HG03135 (cell line): ENCODE measurements at regions not wholly inside any gene's neighbourhood (a gene's known extent, or its start where the extent isn't known, plus 50 kb on each side); places are given as distances from the start of the nearest gene placed in this dataset.
"Not testable (repeated sequence)": the region's sequence is repeated elsewhere in the genome, so short reads cannot be mapped to it uniquely, and the experiment has no call there.

Experiments
- ATAC-seq: cut with Tn5 transposase; IDR thresholded peaks from one replicate; pipeline ENCODE4 v1.9.1; 2021; ENCODE audit warnings: mild to moderate bottlenecking, moderate library complexity; ENCODE audit not compliant: unreplicated experiment

DNA sequence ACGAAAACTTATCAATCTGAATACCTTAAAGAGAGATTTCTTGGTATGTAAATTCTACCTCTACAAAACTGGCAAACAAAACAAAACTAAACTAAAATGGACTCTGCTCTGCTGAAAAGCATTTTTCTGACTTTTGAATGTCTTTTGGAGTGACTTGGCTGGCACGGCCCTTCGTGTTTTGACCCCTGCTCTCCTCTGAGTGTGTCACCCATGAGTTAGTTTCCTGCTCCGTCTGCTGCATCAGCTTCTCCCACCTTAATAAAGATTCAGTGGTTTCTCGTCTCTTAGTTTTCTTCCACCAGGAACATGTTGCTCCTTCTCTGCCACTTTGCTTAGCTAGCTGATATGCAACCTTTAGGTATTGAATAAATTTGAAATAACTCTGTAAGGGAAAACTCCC, 1084.0 kb upstream of the CDH18 start:
- ATAC-seq, result no peak

DNA sequence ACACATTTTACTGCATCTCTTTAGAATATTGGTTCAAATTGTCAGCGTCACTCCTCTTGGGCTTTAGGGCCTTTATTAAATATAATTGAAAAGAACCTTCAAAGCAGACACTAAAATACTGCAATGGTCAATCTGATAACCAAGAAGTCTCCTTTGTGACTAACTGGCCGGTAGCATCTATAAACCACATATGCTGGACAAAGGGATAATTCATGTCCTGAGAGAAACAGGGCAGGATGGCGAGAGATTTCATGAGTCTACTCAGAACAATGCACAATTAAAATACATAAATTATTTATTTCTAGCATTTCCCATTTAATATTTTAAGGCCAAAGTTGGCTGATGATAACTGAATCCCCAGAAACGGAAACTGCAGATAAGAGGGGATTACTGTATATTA, 1083.4 kb upstream of the CDH18 start:
- ATAC-seq, result no peak

DNA sequence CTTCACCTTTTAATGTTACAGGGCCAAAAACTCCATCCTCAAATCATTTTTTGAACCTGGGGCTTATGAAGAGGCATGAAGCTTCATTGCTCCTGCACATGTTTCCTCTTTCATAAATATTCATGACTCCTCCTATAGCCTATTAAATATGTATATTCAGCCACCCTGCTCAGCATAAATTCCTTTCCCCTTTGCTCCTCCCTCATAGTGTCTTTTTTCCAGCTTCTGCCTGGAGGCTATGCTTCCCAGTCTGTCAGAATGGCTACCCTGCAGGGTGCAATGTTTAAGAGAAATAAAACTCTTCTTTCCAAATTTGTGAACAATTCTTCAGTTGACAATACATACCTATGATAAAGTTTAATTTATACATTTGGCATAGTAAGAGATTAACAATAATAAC, 1082.9 kb upstream of the CDH18 start:
- no peak for ATAC-seq

DNA sequence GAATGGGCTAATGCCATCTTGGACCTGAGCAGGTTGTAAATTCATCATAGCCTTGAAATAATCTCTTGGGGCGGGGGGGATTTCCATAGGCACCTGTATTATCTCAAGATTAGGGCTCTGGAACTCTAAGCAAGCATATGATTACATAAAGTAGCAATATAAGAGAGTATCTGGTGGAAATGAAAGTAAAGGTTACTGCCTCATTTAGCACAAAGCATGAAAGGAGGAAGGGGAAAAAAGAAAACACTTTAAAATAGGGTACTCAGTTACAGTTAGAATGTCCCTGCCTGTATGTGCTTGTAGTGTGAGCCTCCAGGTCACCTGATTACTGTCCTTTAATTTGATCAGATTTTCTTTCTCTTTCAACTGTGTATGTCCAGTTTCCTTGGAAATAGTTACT, 1079.7 kb upstream of the CDH18 start:
- ATAC-seq, result no peak

DNA sequence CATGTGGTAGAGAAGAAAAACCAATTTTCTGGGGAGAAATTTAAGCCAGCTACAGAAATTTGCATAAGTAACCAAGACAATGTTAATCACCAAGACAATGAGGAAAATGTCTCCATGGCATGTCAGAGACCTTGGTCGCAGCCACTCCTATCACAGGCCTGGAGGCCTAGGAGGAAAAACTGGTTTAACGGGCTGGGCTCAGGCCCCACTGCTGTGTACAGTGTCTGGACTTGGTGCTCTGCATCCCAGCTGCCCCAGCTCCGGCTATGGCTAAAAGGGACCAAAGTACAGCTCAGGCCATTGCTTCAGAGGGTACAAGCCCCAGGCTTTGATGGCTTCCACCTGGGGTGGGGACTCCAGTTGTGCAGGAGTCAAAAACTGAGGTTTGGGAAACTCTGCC, 1075.1 kb upstream of the CDH18 start:
- no peak for ATAC-seq

DNA sequence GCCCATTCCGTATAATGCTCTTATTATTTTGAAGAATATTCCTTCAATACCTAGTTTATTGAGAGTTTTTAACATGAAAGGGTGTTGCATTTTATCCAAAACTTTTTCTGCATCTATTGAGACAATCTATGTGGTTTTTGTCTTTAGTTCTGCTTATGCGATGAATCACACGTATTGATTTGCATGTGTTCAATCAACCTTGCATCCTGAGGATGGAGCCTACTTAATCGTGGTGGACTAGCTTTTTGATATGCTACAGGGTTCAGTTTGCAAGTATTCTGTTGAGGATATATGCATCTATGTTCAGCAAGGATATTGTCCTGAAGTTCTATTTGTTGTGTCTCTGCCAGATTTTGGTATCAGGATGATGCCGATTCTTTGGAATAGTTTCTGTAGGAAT, 1070.3 kb upstream of the CDH18 start:
- ATAC-seq, result peak; percentile 95

DNA sequence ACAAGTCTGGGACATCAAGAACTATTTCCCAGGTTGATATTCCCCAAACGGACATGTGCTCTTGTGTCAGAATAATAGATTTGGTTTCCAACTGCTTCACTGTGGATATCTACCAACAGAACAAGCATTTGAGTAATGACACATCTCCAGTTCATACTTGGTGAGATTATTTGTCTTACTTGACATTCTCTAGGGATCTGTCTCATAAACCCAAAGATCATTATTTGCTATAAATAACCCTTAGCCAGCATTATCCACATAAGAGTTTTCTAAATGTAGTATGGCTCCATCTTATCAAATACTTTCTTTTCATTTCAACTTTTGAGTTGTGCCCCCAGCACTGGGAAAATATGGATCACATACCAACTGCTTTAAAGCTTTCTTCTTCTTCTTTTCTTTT, 1063.9 kb upstream of the CDH18 start:
- no peak for ATAC-seq

DNA sequence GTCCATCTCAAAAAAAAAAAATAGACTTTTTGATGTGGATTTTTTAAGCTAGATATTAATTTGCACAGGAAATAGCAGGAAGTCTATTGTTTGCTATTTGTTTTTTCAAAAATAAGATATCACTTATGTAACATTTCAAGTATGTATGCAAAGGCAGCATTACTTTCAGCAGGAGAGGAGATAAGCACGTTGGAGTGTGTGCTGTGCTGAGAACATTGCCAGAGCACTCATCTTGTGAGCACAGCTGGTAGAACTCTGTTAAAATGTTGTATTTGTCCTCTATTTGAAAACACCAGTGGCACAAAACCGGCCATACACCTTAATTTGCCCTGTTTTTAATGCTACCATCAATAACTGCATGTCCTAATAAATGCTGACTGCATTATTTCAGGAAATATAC, 1061.9 kb upstream of the CDH18 start:
- no peak for ATAC-seq

DNA sequence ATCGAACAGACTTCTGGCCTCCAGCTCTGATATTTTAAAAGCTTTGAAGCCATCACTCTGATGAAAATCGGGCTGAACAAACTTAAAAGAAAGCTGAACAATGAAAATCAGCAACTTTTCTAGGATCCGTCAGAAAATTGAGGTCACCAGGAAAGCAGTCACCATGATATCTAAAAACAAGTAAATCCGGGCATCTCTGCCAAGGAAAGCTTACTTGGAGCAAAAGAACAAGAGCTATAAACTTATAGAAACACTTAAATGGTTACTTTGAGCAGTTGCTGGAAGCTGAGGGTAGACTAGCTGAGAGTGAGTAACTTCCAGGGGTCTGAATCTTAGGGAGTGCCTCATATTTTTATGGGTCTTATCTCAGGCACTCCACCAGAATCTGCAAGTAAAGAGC, 1043.0 kb upstream of the CDH18 start:
- no peak for ATAC-seq

DNA sequence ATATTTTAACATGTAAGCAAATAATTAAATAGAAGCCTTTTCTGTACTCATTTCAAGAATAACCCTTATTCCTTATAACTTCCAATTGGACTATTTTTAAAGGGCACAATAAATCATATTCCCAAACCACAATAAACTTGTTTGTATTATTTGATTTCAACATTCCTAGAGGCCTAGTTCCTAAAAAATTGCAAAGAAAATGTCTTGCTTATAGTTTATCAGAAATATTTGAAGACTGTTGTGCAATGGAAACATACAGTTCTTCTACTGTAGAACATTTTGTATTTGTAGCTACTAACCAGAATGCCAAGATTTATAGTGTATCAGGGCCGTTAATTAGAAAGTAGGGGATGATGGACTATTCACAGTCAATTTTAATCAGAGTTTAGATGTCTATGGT, 1037.0 kb upstream of the CDH18 start:
- ATAC-seq, result no peak

DNA sequence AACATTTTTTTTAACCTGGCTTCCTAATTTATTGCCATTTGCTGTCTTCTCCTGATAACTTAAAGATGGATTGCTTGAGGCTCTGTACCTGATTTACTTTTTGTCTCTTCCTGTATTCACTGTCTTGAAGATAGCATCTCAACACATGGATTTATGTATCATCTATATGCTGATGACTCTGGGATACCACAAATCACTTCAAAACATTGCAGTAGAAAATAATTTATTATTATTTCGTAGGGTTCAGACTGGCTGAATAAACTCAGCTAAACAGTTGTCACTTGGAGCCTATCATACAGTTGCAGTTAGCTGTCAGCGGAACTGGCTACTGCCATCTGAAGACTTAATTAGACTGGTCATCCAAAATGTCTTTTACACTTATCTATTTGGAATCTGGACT, 1025.2 kb upstream of the CDH18 start:
- ATAC-seq, result no peak

DNA sequence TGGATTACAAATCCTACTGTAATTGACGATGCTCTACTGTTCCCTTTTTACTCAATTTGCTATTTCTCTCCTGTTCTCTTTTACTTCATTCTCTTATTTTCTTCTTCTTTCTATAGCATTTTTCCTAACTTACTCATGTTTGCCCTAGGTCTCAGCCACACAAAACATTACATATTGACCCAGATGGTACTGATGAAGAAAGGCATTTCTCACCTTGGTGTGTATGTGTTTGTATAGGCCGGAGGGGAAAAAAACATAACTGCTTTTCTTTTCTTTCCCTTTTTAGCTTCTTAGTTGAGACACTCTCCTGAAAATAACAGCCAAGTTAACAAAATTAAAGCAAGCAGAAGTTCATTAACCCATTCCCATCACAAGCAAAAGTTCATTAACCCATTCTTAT, 1019.8 kb upstream of the CDH18 start:
- no peak for ATAC-seq

DNA sequence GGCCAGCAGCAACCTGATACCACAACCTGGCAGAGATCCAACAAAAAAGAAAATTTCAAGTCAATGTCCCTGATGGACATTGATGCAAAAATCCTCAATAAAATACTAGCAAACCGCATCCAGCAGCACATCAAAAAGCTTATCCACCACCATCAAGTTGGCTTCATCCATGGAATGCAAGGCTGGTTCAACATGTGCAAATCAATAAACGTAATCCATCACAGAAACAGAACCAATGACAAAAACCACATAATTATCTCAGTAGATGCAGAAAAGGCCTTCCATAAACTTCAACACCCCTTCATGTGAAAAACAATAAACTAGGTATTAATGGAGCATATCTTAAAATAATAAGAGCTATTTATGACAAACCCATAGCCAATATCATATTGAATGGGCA, 1000.9 kb upstream of the CDH18 start:
- not testable (repeated sequence) for ATAC-seq

DNA sequence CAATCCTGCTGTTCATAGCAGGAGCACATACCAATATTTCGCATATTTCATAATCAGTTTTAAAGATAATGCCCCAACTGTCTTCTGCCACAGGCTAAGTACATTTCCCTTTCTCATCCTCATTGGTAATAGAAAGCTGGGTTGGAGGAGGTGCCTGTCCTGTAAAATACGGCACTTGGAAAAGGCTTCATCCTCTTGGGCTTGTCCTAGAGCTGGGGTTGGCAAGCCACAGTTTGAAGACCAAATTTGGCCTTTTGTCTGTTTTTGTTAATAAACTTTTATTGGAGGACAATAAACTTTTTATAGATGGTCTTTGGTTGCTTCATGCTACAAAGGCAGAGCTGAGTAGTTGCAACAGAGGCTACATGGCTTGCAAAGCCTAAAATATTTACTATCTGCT, 997.8 kb upstream of the CDH18 start:
- no peak for ATAC-seq

DNA sequence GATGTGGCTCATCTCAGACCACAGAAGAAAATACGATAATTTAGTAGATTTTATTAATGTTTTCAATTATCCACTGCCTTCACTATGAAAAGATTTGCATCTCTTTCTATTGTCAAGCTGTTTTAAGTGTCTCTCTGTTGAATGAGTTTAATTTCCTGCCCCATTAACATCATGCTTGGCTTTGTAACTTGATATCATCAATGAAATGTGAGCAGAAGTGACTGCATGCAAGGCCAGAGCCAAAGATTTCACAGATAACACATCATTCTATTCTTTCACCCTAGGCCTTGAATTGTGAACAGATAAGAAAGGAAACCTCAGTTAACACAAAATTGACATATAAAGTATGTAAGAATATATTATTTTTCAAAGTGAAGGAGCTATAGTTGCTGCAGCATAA, 986.4 kb upstream of the CDH18 start:
- ATAC-seq, result no peak

DNA sequence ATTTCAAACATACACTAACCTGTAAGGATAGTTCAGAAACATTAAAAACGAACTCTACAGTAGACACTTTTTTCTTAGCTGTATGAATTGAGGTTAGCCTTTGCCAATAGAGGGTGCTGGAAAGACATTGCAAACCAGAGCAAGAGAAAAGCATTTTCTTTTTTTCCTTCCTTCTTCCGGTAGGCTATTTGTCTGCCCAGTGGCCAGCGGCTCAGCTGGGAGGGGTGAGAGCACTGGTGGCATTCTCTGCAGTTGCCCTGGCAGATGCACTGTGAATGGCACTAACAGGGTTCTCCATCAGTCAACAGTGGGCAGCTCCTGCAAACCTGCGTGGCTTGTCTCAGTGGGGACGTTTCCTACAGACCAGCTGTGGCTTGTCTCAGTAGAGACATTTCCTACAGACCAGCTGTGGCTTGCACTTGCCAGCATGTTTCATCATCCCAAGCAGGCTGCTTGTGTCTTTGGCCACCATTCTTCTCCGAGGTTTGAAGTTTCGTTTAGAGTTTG, 984.5 kb upstream of the CDH18 start:
- no peak for ATAC-seq

DNA sequence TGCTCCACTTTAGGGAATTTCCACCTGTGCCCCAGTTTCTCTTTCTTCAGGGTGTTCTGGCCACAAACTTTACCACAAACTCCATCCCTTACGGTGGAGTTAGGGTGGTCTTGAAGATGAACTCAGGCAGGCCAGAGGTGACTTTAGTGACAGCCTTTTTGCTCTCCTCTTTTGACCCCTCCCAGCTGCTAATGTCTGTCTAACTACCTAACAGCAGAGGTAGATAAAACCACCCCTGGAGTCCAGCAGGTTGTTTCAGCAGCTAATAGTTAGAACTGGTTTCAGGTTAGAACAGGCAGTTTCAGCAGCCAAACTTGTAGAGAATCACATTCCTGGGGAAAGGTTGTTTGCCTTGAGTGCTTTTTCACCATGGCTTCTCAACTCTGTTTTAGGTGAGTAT, 971.3 kb upstream of the CDH18 start:
- no peak for ATAC-seq

DNA sequence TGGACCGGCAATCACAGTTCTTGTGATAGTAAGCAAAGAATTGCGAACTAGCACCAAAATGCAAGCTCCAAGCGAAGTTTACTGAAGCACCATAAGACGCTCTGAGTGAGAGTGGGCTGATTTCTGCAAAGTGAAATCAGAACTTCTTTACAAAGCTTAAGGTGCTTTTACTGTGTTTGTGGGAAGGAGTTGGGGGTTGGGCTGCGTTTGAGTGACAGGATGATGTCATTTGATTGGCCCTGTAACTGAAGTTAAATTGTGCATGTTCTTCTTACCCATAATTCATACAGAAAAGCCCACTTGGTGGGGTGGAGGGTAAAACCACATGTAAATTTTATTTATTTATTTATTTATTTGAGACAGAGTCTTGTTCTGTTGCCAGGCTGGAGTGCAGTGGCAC, 970.6 kb upstream of the CDH18 start:
- no peak for ATAC-seq

DNA sequence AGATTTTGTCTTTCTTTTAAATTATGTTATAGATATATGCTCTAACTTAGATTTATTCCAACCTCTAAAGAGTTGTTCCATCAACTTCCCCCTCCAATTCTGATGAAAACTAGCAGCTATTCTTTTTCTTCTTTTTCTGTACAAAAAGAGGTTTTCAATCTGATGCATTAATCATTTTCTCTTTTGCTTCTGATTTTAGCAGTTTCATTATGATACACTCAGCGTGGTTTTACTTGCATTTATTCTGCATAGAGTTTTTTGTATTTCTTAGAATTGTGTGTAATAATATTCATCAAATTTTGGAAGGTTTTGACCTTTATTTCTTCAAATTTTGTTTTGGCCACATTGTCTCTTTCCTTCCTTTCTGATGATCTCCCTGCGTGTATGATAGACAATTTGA, 968.1 kb upstream of the CDH18 start:
- ATAC-seq, result no peak

DNA sequence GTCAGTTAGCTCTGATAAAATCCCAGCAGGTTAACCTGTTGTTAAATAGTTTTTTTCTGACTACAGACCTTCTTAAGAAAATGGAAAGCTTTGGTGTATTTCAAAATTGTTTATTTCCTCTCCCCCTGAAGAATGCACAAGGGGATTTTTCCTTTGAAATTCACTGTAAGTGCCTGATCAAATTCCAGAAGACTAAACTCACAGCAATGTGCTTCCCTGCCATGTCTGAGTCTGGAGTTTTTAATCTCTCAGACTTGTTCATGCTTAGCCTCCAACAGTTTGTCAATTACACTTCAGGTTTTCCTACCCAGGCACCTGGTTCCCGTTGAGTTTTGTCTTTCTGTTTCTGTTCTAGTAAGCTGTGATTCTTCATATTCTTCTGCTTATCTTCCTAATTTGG, 961.6 kb upstream of the CDH18 start:
- no peak for ATAC-seq

DNA sequence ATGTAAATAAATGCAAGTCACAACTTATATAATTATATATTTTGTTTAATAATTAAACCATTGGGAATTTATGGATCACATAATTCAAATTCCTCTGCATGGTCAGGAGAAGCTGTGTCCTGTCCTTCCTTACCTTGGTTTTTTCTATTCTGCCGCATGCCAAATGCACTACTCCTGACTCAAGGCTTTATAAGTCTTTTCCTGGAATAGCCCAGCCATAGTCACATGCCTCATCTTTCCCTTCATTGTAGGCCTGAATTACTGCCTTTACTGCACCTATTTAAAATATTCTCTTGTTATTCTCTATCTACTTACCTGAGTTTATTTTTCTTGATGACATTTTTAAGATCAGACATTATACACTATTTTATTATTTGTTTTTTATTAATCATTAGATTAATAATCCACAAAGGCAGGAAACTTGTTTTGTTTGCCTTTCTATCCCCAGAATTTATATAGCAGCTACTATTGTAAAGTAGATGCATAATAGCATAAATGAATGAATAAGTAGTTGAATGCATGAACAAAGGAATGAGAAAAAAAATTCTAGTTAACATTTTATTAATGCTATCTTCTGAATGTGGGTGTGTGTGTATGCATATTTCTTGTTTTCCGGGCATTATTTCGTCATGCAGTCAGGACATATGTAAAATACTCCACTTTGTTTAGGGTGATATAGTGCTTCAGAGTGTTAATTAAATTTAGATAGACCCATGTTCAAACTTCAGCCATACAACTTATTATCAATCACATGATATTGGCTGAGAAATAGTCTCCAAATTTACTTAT, 955.4 kb upstream of the CDH18 start:
- not testable (repeated sequence) for ATAC-seq

DNA sequence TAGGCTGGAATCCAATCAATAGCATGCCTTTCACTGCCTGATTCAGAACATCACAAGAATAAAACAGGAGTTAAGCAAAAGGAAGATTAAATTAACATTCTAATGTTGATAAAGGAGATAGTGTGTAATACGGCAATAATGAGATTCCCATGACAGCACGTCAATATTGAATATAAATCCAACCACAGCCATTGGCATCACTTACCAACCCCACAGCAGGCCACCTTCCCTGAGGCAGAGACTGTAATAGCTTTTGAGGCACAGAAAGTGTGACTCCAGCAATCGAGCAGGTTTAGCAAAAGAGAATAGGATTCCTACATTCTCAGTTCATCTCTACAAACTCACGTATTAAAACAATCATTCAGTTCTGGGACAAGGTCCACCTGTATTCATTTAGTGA, 954.6 kb upstream of the CDH18 start:
- not testable (repeated sequence) for ATAC-seq

DNA sequence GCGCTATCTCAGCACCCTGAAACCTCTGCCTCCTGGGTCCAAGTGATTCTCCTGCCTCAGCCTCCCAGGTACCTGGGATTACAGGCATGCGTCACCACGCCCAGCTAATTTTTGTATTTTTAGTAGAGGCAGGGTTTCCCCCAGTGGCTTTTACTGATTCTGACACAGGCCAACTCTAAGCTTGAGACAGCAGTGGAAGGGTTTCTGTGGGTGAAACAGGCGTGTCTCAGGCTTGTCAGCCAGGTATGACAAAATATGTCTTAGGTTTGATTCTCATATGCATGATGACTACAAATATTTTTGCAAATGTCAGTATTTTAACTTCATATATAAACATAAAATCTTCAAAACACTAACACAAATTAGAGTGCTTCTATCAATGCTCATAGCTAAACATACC, 952.8 kb upstream of the CDH18 start:
- ATAC-seq, result not testable (repeated sequence)
